ENCODE measurements at regions not wholly inside any gene's neighbourhood (a gene's known extent, or its start where the extent isn't known, plus 50 kb on each side); places are given as distances from the start of the nearest gene placed in this dataset.

GRCh38 chr15:36332896-36333295 is 246.5 kb upstream of the CDIN1 start:
- Histone ChIP-seq H3K4me2 (ENCODE audit: low read length) (no peak overlapping the region), H3K79me2 (replicated peaks; ENCODE audit: insufficient read depth, low read length) (no peaks in the 10 kb centered on the region), H3F3A (ENCODE audit: insufficient read depth, low read length, poor library complexity, severe bottlenecking) (no peaks in the 10 kb centered on the region), H3K9me3 (ENCODE audit: low read length) (no peaks in the 10 kb centered on the region), H3K27ac (ENCODE audit: low read length) (no peak overlapping the region), H3K27me3 (ENCODE audit: insufficient read depth, low read depth, low read length) (no peaks in the 10 kb centered on the region), H3K9me2 (ENCODE audit: insufficient read depth, low read length) (no peaks in the 10 kb centered on the region), H3K4me3 (ENCODE audit: low read length) (no peak overlapping the region), H4K20me1 (ENCODE audit: insufficient read depth) (no peaks in the 10 kb centered on the region), H3K9ac (ENCODE audit: low read length) (no peak overlapping the region), H2AFZ (ENCODE audit: low read depth, low read length) (no peak overlapping the region), H3K36me3 (ENCODE audit: insufficient read depth, low read length) (no peaks in the 10 kb centered on the region)
- TF ChIP-seq SMC3 (conservative IDR thresholded peaks at IDR 0.05; ENCODE audit: poor library complexity) (no peak), REST (IDR thresholded peaks at IDR 0.05; ENCODE audit: borderline replicate concordance) (no peak), EZH2 (IDR thresholded peaks at IDR 0.05; ENCODE audit: borderline replicate concordance, insufficient read depth, low read length, poor library complexity, severe bottlenecking) (no peak)

GRCh38 chr15:36334059-36334458 is 245.4 kb upstream of the CDIN1 start:
- Histone ChIP-seq H3K9ac (ENCODE audit: low read length) (no peak overlapping the region), H3K9me2 (ENCODE audit: insufficient read depth, low read length) (no peaks in the 10 kb centered on the region), H3K27me3 (ENCODE audit: insufficient read depth, low read depth, low read length) (no peaks in the 10 kb centered on the region), H3K9me3 (ENCODE audit: low read length) (no peaks in the 10 kb centered on the region), H3K4me2 (ENCODE audit: low read length) (no peak overlapping the region), H3K79me2 (replicated peaks; ENCODE audit: insufficient read depth, low read length) (no peaks in the 10 kb centered on the region), H3K27ac (ENCODE audit: low read length) (no peak overlapping the region), H4K20me1 (ENCODE audit: insufficient read depth) (no peaks in the 10 kb centered on the region), H3K36me3 (ENCODE audit: insufficient read depth, low read length) (no peaks in the 10 kb centered on the region), H3K4me3 (ENCODE audit: low read length) (no peak overlapping the region), H2AFZ (ENCODE audit: low read depth, low read length) (no peak overlapping the region), H3F3A (ENCODE audit: insufficient read depth, low read length, poor library complexity, severe bottlenecking) (no peaks in the 10 kb centered on the region)
- TF ChIP-seq RAD21 (conservative IDR thresholded peaks at IDR 0.05) (no peak), SMC3 (conservative IDR thresholded peaks at IDR 0.05; ENCODE audit: poor library complexity) (no peak), EP300 (conservative IDR thresholded peaks at IDR 0.05; ENCODE audit: poor library complexity, severe bottlenecking) (no peak), TAF1 (IDR thresholded peaks at IDR 0.05; ENCODE audit: low read depth) (no peak), EZH2 (IDR thresholded peaks at IDR 0.05; ENCODE audit: borderline replicate concordance, insufficient read depth, low read length, poor library complexity, severe bottlenecking) (no peak), REST (IDR thresholded peaks at IDR 0.05; ENCODE audit: borderline replicate concordance) (no peak), MXI1 (conservative IDR thresholded peaks at IDR 0.05; ENCODE audit: poor library complexity, severe bottlenecking) (no peak)
- TF ChIP-seq, protein P1, sequence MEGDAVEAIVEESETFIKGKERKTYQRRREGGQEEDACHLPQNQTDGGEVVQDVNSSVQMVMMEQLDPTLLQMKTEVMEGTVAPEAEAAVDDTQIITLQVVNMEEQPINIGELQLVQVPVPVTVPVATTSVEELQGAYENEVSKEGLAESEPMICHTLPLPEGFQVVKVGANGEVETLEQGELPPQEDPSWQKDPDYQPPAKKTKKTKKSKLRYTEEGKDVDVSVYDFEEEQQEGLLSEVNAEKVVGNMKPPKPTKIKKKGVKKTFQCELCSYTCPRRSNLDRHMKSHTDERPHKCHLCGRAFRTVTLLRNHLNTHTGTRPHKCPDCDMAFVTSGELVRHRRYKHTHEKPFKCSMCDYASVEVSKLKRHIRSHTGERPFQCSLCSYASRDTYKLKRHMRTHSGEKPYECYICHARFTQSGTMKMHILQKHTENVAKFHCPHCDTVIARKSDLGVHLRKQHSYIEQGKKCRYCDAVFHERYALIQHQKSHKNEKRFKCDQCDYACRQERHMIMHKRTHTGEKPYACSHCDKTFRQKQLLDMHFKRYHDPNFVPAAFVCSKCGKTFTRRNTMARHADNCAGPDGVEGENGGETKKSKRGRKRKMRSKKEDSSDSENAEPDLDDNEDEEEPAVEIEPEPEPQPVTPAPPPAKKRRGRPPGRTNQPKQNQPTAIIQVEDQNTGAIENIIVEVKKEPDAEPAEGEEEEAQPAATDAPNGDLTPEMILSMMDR (IDR thresholded peaks at IDR 0.05; ENCODE audit: poor library complexity, severe bottlenecking), result no peak

Measured in neural cell (in vitro differentiated cells).